ENCODE measurements at regions not wholly inside any gene's neighbourhood (a gene's known extent, or its start where the extent isn't known, plus 50 kb on each side); places are given as distances from the start of the nearest gene placed in this dataset.

- no peak overlapping the region for H3K4me3 ChIP-seq
- H3K27ac ChIP-seq (ENCODE audit: low read depth), result no peak overlapping the region
- H3F3A ChIP-seq (replicated peaks; ENCODE audit: low read depth), result no peaks in the 10 kb centered on the region
- no peak overlapping the region for H3K4me3 Mint-ChIP-seq
- DNase-seq (ENCODE audit: low spot score) (no peak), ATAC-seq (peak; percentile 23)
- H3K4me1 ChIP-seq (ENCODE audit: insufficient read depth), result no peaks in the 10 kb centered on the region
- H3K9me2 ChIP-seq (ENCODE audit: insufficient read depth), result peaks cover 6% of the 10 kb centered on the region; the same call in 1 of the 2 replicates
- no peak overlapping the region for H3K27ac Mint-ChIP-seq
- H4K20me1 ChIP-seq (replicated peaks; ENCODE audit: insufficient read depth), result no peaks in the 10 kb centered on the region
- TF ChIP-seq ETS1 (IDR thresholded peaks at IDR 0.05) (no peak), NANOG (IDR thresholded peaks at IDR 0.05; ENCODE audit: borderline replicate concordance) (no peak), REST (IDR thresholded peaks at IDR 0.05; ENCODE audit: unreplicated experiment) (no peak)
- peaks cover 7% of the 10 kb centered on the region; the same call in 2 of the 3 replicates for H3K4me1 Mint-ChIP-seq
- H3K9me3 Mint-ChIP-seq, result peaks cover 31% of the 10 kb centered on the region
- H3K79me2 ChIP-seq (replicated peaks; ENCODE audit: insufficient read depth), result no peaks in the 10 kb centered on the region
- peaks cover 7% of the 10 kb centered on the region; the same call in 1 of the 2 replicates for H3K27me3 ChIP-seq (ENCODE audit: insufficient read depth)
- H3K27me3 Mint-ChIP-seq (ENCODE audit: insufficient read depth, low read depth, poor library complexity), result peaks cover 23% of the 10 kb centered on the region
- H3K4me2 ChIP-seq, result peak overlapping the region; percentile 43; the same call in 1 of the 2 replicates
- peaks cover 13% of the 10 kb centered on the region for H3K36me3 Mint-ChIP-seq (ENCODE audit: low read depth)
- peak overlapping the region; percentile 28; the same call in 1 of the 2 replicates for H2AFZ ChIP-seq
- peaks cover 9% of the 10 kb centered on the region; the same call in 1 of the 2 replicates for H3K36me3 ChIP-seq (ENCODE audit: insufficient read depth)
Measured at GRCh38 chr2:120669971-120670370, 65.7 kb upstream of the GLI2 start.

DNA sequence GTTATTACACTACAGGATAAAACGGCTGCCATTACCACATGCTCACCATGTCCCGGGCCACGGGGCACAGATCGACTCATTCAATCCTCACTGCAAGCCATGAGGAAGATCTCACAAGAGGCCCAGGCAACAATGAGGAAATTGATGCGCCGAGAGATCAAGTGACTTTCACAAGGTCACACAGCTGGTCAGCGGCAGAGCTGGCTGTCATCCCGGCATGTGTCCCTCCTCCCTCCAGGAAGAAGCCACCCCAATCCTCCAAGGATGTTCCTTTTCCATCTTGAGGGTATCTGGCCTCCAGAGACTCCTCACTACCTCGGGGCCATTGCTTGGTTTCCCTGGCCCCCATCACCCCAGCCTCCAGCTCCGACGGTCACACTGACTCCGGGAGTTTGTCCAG lies 65.3 kb upstream of the GLI2 start:
- Histone ChIP-seq H3K4me2 (no peak overlapping the region), H3K9me2 (ENCODE audit: insufficient read depth) (peaks cover 6% of the 10 kb centered on the region; the same call in 1 of the 2 replicates), H2AFZ (peak overlapping the region; percentile 28; the same call in 1 of the 2 replicates), H3K4me1 (ENCODE audit: insufficient read depth) (no peaks in the 10 kb centered on the region), H3K27ac (ENCODE audit: low read depth) (no peak overlapping the region), H3K4me3 (no peak overlapping the region), H3K79me2 (replicated peaks; ENCODE audit: insufficient read depth) (no peaks in the 10 kb centered on the region), H3F3A (replicated peaks; ENCODE audit: low read depth) (no peaks in the 10 kb centered on the region), H3K36me3 (ENCODE audit: insufficient read depth) (peaks cover 9% of the 10 kb centered on the region; the same call in 1 of the 2 replicates), H4K20me1 (replicated peaks; ENCODE audit: insufficient read depth) (no peaks in the 10 kb centered on the region), H3K27me3 (ENCODE audit: insufficient read depth) (peaks cover 7% of the 10 kb centered on the region; the same call in 1 of the 2 replicates)
- Mint-ChIP-seq H3K36me3 (ENCODE audit: low read depth) (peaks cover 10% of the 10 kb centered on the region), H3K9me3 (peaks cover 27% of the 10 kb centered on the region), H3K27ac (no peak overlapping the region), H3K4me1 (peaks cover 7% of the 10 kb centered on the region; the same call in 2 of the 3 replicates), H3K4me3 (no peak overlapping the region), H3K27me3 (ENCODE audit: insufficient read depth, low read depth, poor library complexity) (peaks cover 23% of the 10 kb centered on the region)
- DNase-seq (ENCODE audit: low spot score) (no peak), ATAC-seq (no peak)
- TF ChIP-seq ETS1 (IDR thresholded peaks at IDR 0.05), result no peak
- no peak for TF ChIP-seq STAT1 (IDR thresholded peaks at IDR 0.05; ENCODE audit: unreplicated experiment)
- TF ChIP-seq ZNF114 (CRISPR knock-in tag; IDR thresholded peaks at IDR 0.05), result no peak
- no peak for TF ChIP-seq REST (IDR thresholded peaks at IDR 0.05; ENCODE audit: unreplicated experiment)
- TF ChIP-seq POLR2AphosphoS5 (IDR thresholded peaks at IDR 0.05; ENCODE audit: low read depth), result no peak
- no peak for TF ChIP-seq EZH2phosphoT487 (IDR thresholded peaks at IDR 0.05; ENCODE audit: unreplicated experiment)
